Fibroblast of the aortic adventitia (primary cell): ENCODE measurements at regions not wholly inside any gene's neighbourhood (a gene's known extent, or its start where the extent isn't known, plus 50 kb on each side); places are given as distances from the start of the nearest gene placed in this dataset.

Experiments used
- DNase-seq: peaks from one replicate; pipeline ENCODE4 v3.0.0-alpha.2; 2010; ENCODE audit warnings: low read depth
- H3K4me3 ChIP-seq: 2 replicates; pipeline ENCODE4 v1.5.1; 2011; ENCODE audit warnings: low read depth, mild to moderate bottlenecking, control low read depth, low read length, moderate library complexity
- CTCF ChIP-seq: IDR thresholded peaks from 2 replicates; pipeline ENCODE4 v1.5.1; 2011; ENCODE audit warnings: mild to moderate bottlenecking, low read length, control low read depth, inconsistent platforms; ENCODE audit not compliant: insufficient read depth

- no peak for TF ChIP-seq CTCF
- H3K4me3 ChIP-seq: no peak overlapping the region
- DNase-seq: no peak
Measured at GRCh38 chr2:5983511-5984272, 291.5 kb downstream of the SOX11 start.

GRCh38 chr2:5984273-5984655 lies 292.1 kb downstream of the SOX11 start:
- no peak overlapping the region for H3K4me3 ChIP-seq
- DNase-seq: no peak
- TF ChIP-seq CTCF: no peak

GRCh38 chr2:5984946-5985345 lies 292.8 kb downstream of the SOX11 start:
- H3K4me3 ChIP-seq: no peak overlapping the region
- no peak for DNase-seq
- no peak for TF ChIP-seq CTCF

GRCh38 chr2:5985536-5986385 lies 293.6 kb downstream of the SOX11 start:
- no peak overlapping the region for H3K4me3 ChIP-seq
- TF ChIP-seq CTCF: no peak
- no peak for DNase-seq

GRCh38 chr2:5986801-5987787 lies 294.9 kb downstream of the SOX11 start:
- TF ChIP-seq CTCF: no peak
- DNase-seq: no peak
- no peak overlapping the region for H3K4me3 ChIP-seq

- H3K4me3 ChIP-seq: no peak overlapping the region
- no peak for DNase-seq
Measured at GRCh38 chr2:5988120-5988519, 295.9 kb downstream of the SOX11 start.

More at GRCh38 chr2:5988120-5988519, 295.9 kb downstream of the SOX11 start:
- TF ChIP-seq CTCF: no peak
